H1 (cell line): ENCODE measurements at regions not wholly inside any gene's neighbourhood (a gene's known extent, or its start where the extent isn't known, plus 50 kb on each side); places are given as distances from the start of the nearest gene placed in this dataset.

Experiments
- CTCF ChIA-PET: fragments of 300-600 bp; sonication (Branson Sonifier 250); formaldehyde crosslinking; loops from one replicate; lab custom pipeline; 2021; ENCODE audit not compliant: partially characterized antibody; lab: Charles Lee
- POLR2A ChIA-PET: fragments of 300-600 bp; sonication (Branson Sonifier 250); formaldehyde crosslinking; loops from one replicate; lab custom pipeline; 2021; ENCODE audit warnings: inconsistent platforms; ENCODE audit not compliant: partially characterized antibody; lab: Charles Lee
- DNase-seq, 2 experiments: peaks; one replicate each; pipeline versions ENCODE4 v3.0.0 to v3.0.0-alpha.2; 2010 to 2022; ENCODE audit warnings: low spot score in 2 of 2, low read depth in 1 of 2, mixed read lengths in 1 of 2
- FAIRE-seq: peaks from 2 replicates; lab custom pipeline; 2011; peaks lifted over from hg19 to GRCh38; lab: Jason Lieb, UNC
- H2AFZ ChIP-seq: 2 replicates; pipeline ENCODE4 v1.8.1; 2012; ENCODE audit warnings: low read length, inconsistent platforms
- H2AK5ac ChIP-seq: 2 replicates; pipeline ENCODE4 v1.6.1; 2013; ENCODE audit warnings: low read depth, low read length
- H2BK120ac ChIP-seq: replicated peaks from 2 replicates; pipeline ENCODE3; 2013; ENCODE audit warnings: low read depth, low read length, inconsistent platforms
- H2BK12ac ChIP-seq: 2 replicates; pipeline ENCODE4 v1.6.1; 2013; ENCODE audit warnings: low read depth, low read length
- H2BK15ac ChIP-seq: 2 replicates; pipeline ENCODE4 v1.6.1; 2013; ENCODE audit warnings: low read length
- H2BK20ac ChIP-seq: 2 replicates; pipeline ENCODE4 v1.6.1; 2013; ENCODE audit warnings: low read length
- H2BK5ac ChIP-seq: 2 replicates; pipeline ENCODE4 v1.6.1; 2013; ENCODE audit warnings: low read depth, low read length
- H3K14ac ChIP-seq: 2 replicates; pipeline ENCODE4 v1.6.1; 2013; ENCODE audit warnings: inconsistent platforms; ENCODE audit not compliant: insufficient read length
- H3K18ac ChIP-seq: 2 replicates; pipeline ENCODE4 v1.6.1; 2013; ENCODE audit warnings: low read length; ENCODE audit errors: extremely low read depth
- H3K23ac ChIP-seq: 2 replicates; pipeline ENCODE4 v1.6.1; 2013; ENCODE audit warnings: inconsistent platforms; ENCODE audit not compliant: insufficient read length
- H3K23me2 ChIP-seq: 2 replicates; pipeline ENCODE4 v1.6.1; 2013; ENCODE audit warnings: low read depth, low read length
- H3K27ac ChIP-seq: 2 replicates; pipeline ENCODE4 v1.6.1; 2011; ENCODE audit warnings: low read depth, low read length, inconsistent platforms
- H3K27me3 ChIP-seq, 4 experiments: replicated peaks in 1 of 4; 1 replicate in 1 of 4; 2 replicates in 3 of 4; pipeline versions ENCODE4 v1.6.1 to v1.8.1; 2011 to 2013; ENCODE audit warnings: low read length in 3 of 4, mild to moderate bottlenecking in 3 of 4, inconsistent platforms in 2 of 4, mixed read lengths in 2 of 4, moderate library complexity in 1 of 4; ENCODE audit not compliant: control insufficient read depth in 3 of 4, insufficient read depth in 3 of 4; ENCODE audit errors: extremely low read depth in 1 of 4
- H3K36me3 ChIP-seq, 4 experiments: 2 replicates each; pipeline versions ENCODE4 v1.6.1 to v1.8.1; 2011 to 2013; ENCODE audit warnings: mild to moderate bottlenecking in 4 of 4, low read length in 3 of 4, moderate library complexity in 2 of 4, control low read depth in 1 of 4, inconsistent platforms in 1 of 4; ENCODE audit not compliant: insufficient read depth in 4 of 4, control insufficient read depth in 2 of 4
- H3K4ac ChIP-seq: replicated peaks from 2 replicates; pipeline ENCODE3; 2013; ENCODE audit warnings: low read length, low read depth, mixed read lengths, inconsistent platforms; ENCODE audit not compliant: insufficient read length
- H3K4me1 ChIP-seq, 4 experiments: replicated peaks in 1 of 4; 1 replicate in 1 of 4; 2 replicates in 3 of 4; pipeline versions ENCODE4 v1.6.1 to v1.8.1; 2011 to 2013; ENCODE audit warnings: low read length in 3 of 4, inconsistent platforms in 2 of 4, mixed read lengths in 1 of 4; ENCODE audit not compliant: insufficient read depth in 4 of 4, control insufficient read depth in 3 of 4
- H3K4me2 ChIP-seq, 2 experiments: 2 replicates each; pipeline versions ENCODE4 v1.6.1 to v1.8.1; 2011 to 2013; ENCODE audit warnings: low read depth in 2 of 2, low read length in 2 of 2, control low read depth in 1 of 2, inconsistent platforms in 1 of 2, mild to moderate bottlenecking in 1 of 2; ENCODE audit not compliant: insufficient read depth in 1 of 2
- H3K4me3 ChIP-seq, 4 experiments: fragments of 200-600, 300-600 bp in 1 of 4; sonication (generic), shearing (Covaris generic), sonication (Bioruptor Twin) in 1 of 4; 2 replicates each; pipeline versions ENCODE4 v1.5.1 to v1.8.1; 2011 to 2016; ENCODE audit warnings: low read length in 4 of 4, low read depth in 3 of 4, control low read depth in 2 of 4, inconsistent platforms in 2 of 4, mild to moderate bottlenecking in 2 of 4, mixed read lengths in 1 of 4, moderate library complexity in 1 of 4; ENCODE audit not compliant: insufficient read depth in 2 of 4; ENCODE audit errors: extremely low read depth in 1 of 4
- H3K56ac ChIP-seq: replicated peaks from 2 replicates; pipeline ENCODE3; 2013; ENCODE audit warnings: low read depth, mild to moderate bottlenecking, mixed read lengths, low read length, inconsistent platforms; ENCODE audit not compliant: insufficient read length
- H3K79me1 ChIP-seq: 2 replicates; pipeline ENCODE4 v1.6.1; 2013; ENCODE audit warnings: low read depth, low read length, control low read depth
- H3K79me2 ChIP-seq, 2 experiments: 2 replicates each; pipeline versions ENCODE4 v1.6.1 to v1.8.1; 2012 to 2013; ENCODE audit warnings: low read length in 2 of 2, mild to moderate bottlenecking in 2 of 2, inconsistent platforms in 1 of 2; ENCODE audit not compliant: insufficient read depth in 2 of 2, control insufficient read depth in 1 of 2
- H3K9ac ChIP-seq, 4 experiments: replicated peaks in 1 of 4; 1 replicate in 1 of 4; 2 replicates in 3 of 4; pipeline versions ENCODE4 v1.6.1 to v1.8.1; 2011 to 2013; ENCODE audit warnings: low read depth in 3 of 4, low read length in 3 of 4, control low read depth in 2 of 4, mild to moderate bottlenecking in 2 of 4, moderate library complexity in 2 of 4, inconsistent platforms in 1 of 4; ENCODE audit errors: extremely low read depth in 1 of 4
- H3K9me3 ChIP-seq, 2 experiments: 2 replicates each; pipeline versions ENCODE4 v1.6.1 to v1.8.1; 2012 to 2013; ENCODE audit warnings: mild to moderate bottlenecking in 2 of 2, moderate library complexity in 2 of 2, control low read depth in 1 of 2, inconsistent platforms in 1 of 2, low read depth in 1 of 2, low read length in 1 of 2, mixed read lengths in 1 of 2; ENCODE audit not compliant: insufficient read depth in 2 of 2
- H4K20me1 ChIP-seq, 2 experiments: replicated peaks in 1 of 2; 2 replicates each; pipeline versions ENCODE3 to v1.8.1; 2011 to 2013; ENCODE audit warnings: inconsistent platforms in 2 of 2, low read length in 2 of 2, mild to moderate bottlenecking in 1 of 2; ENCODE audit not compliant: insufficient read depth in 2 of 2, control insufficient read depth in 1 of 2
- H4K5ac ChIP-seq: 2 replicates; pipeline ENCODE4 v1.6.1; 2013; ENCODE audit warnings: low read length, low read depth, mixed read lengths, inconsistent platforms; ENCODE audit not compliant: insufficient read length
- H4K8ac ChIP-seq: 2 replicates; pipeline ENCODE4 v1.8.0; 2013; ENCODE audit warnings: mild to moderate bottlenecking, moderate library complexity, low read length, inconsistent platforms; ENCODE audit not compliant: insufficient read depth; ENCODE audit errors: extremely low read depth
- H4K91ac ChIP-seq: replicated peaks from 2 replicates; pipeline ENCODE3; 2013; ENCODE audit warnings: low read length, mixed read lengths, inconsistent platforms; ENCODE audit not compliant: insufficient read length
- EZH2 ChIP-seq: fragments of 200-600 bp; sonication (generic); IDR thresholded peaks from 2 replicates; pipeline ENCODE4 v1.7.1; 2012; ENCODE audit warnings: low read depth, mild to moderate bottlenecking, moderate library complexity, low read length, inconsistent platforms; ENCODE audit not compliant: severe bottlenecking
- GTF2F1 ChIP-seq: IDR thresholded peaks from 2 replicates; pipeline ENCODE4 v1.6.1; 2012; ENCODE audit warnings: low read depth, low read length, improper control_type of control experiment, borderline replicate concordance
- WGBS, 2 experiments: shearing (Covaris generic) in 1 of 2; methylation state at CpG; one replicate each; pipeline versions ENCODE4 v1.1.6 to v1.1.7; 2013 to 2015; ENCODE audit warnings: low lambda C conversion rate in 2 of 2, mixed read lengths in 2 of 2, inconsistent platforms in 1 of 2, low coverage in 1 of 2, missing lambda C conversion rate in 1 of 2; ENCODE audit not compliant: insufficient replicate concordance in 2 of 2, insufficient coverage in 1 of 2, insufficient read length in 1 of 2; ENCODE audit errors: extremely low coverage in 1 of 2, missing lambda C conversion rate in 1 of 2; 5-methylcytosine and 5-hydroxymethylcytosine counted together

- H4K8ac ChIP-seq: no peak overlapping the region
These were observed 232.0 kb upstream of the NOX3 start for GRCh38 chr6:155687645-155688044.

More at GRCh38 chr6:155687645-155688044, 232.0 kb upstream of the NOX3 start:
- no peak overlapping the region for H3K14ac ChIP-seq
- H3K27ac ChIP-seq: no peak overlapping the region
- H3K27me3 ChIP-seq: no peaks in the 10 kb centered on the region
- H3K9me3 ChIP-seq: no peaks in the 10 kb centered on the region
- 88% methylated on average over 6 of the region's 6 CpGs; no CpG with 5 or more reads in 1 of the 2 experiments for WGBS, 2 experiments
- H2BK120ac ChIP-seq: no peak overlapping the region
- H3K9ac ChIP-seq: no peak overlapping the region
- no peak overlapping the region for H2AK5ac ChIP-seq
- no peak overlapping the region for H2BK5ac ChIP-seq
- H2BK20ac ChIP-seq: no peak overlapping the region
- H3K4ac ChIP-seq: no peak overlapping the region
- no peak overlapping the region for H2BK12ac ChIP-seq
- no peak overlapping the region for H3K4me2 ChIP-seq
- H3K36me3 ChIP-seq: no peaks in the 10 kb centered on the region
- FAIRE-seq: no peak
- no peaks in the 10 kb centered on the region for H3K79me2 ChIP-seq
- no peak overlapping the region for H3K4me3 ChIP-seq
- no peak overlapping the region for H4K5ac ChIP-seq
- TF ChIP-seq EZH2 (no peak), GTF2F1 (no peak)
- H4K91ac ChIP-seq: no peak overlapping the region
- H3K23ac ChIP-seq: no peak overlapping the region
- no peak overlapping the region for H3K56ac ChIP-seq
- H3K23me2 ChIP-seq: no peaks in the 10 kb centered on the region
- H2BK15ac ChIP-seq: no peak overlapping the region
- CTCF ChIA-PET: no interaction called here
- H3K18ac ChIP-seq: no peak overlapping the region
- no peak overlapping the region for H2AFZ ChIP-seq
- DNase-seq: no peak
- H3K79me1 ChIP-seq: no peaks in the 10 kb centered on the region
- no peaks in the 10 kb centered on the region for H4K20me1 ChIP-seq
- POLR2A ChIA-PET: no interaction called here
- H3K4me1 ChIP-seq: no peaks in the 10 kb centered on the region
